SW 1271 (cell line): ENCODE measurements at regions not wholly inside any gene's neighbourhood (a gene's known extent, or its start where the extent isn't known, plus 50 kb on each side); places are given as distances from the start of the nearest gene placed in this dataset.
"Not testable (repeated sequence)": the region's sequence is repeated elsewhere in the genome, so short reads cannot be mapped to it uniquely, and the experiment has no call there.

Source experiments
- DNase-seq, 2 experiments: peaks; one replicate each; lab custom pipeline; 2025; lab: John Stamatoyannopoulos, UW

- no peak for DNase-seq
These were observed 186.4 kb upstream of the COL3A1 start for GRCh38 chr2:188787658-188788240.

GRCh38 chr2:188788621-188789020 is 185.6 kb upstream of the COL3A1 start:
- DNase-seq: peak in 1 of 2 experiments; percentile 28

GRCh38 chr2:188789951-188790350 is 184.2 kb upstream of the COL3A1 start:
- no peak for DNase-seq

- DNase-seq: not testable (repeated sequence)
These were observed 179.7 kb upstream of the COL3A1 start for GRCh38 chr2:188794453-188794852.

- DNase-seq: no peak
These were observed 178.4 kb upstream of the COL3A1 start for GRCh38 chr2:188795762-188796161.

- DNase-seq: no peak
These were observed 176.8 kb upstream of the COL3A1 start for GRCh38 chr2:188797371-188797770.

- DNase-seq: no peak
These were observed 176.0 kb upstream of the COL3A1 start for GRCh38 chr2:188798159-188798558.

- no peak for DNase-seq
These were observed 169.0 kb upstream of the COL3A1 start for GRCh38 chr2:188805219-188805618.

GRCh38 chr2:188808947-188809355 is 165.2 kb upstream of the COL3A1 start:
- no peak for DNase-seq

GRCh38 chr2:188810586-188810985 is 163.6 kb upstream of the COL3A1 start:
- DNase-seq: no peak

- DNase-seq: no peak
These were observed 162.7 kb upstream of the COL3A1 start for GRCh38 chr2:188811522-188811921.

- no peak for DNase-seq
These were observed 160.9 kb upstream of the COL3A1 start for GRCh38 chr2:188813315-188813714.

- no peak for DNase-seq
These were observed 160.3 kb upstream of the COL3A1 start for GRCh38 chr2:188813857-188814256.

GRCh38 chr2:188819011-188819410 is 155.2 kb upstream of the COL3A1 start:
- DNase-seq: no peak

- no peak for DNase-seq
These were observed 154.4 kb upstream of the COL3A1 start for GRCh38 chr2:188819792-188820191.

GRCh38 chr2:188820576-188820975 is 153.6 kb upstream of the COL3A1 start:
- DNase-seq: no peak

- no peak for DNase-seq
These were observed 150.0 kb upstream of the COL3A1 start for GRCh38 chr2:188824125-188824524.

- DNase-seq: no peak
These were observed 140.8 kb upstream of the COL3A1 start for GRCh38 chr2:188833331-188833730.

- DNase-seq: no peak
These were observed 140.4 kb upstream of the COL3A1 start for GRCh38 chr2:188833799-188834198.

- no peak for DNase-seq
These were observed 139.2 kb upstream of the COL3A1 start for GRCh38 chr2:188835006-188835405.

GRCh38 chr2:188835821-188836220 is 138.4 kb upstream of the COL3A1 start:
- DNase-seq: no peak

- no peak for DNase-seq
These were observed 128.5 kb upstream of the COL3A1 start for GRCh38 chr2:188845692-188846091.

- no peak for DNase-seq
These were observed 125.2 kb upstream of the COL3A1 start for GRCh38 chr2:188848887-188849435.

GRCh38 chr2:188850786-188851185 is 123.4 kb upstream of the COL3A1 start:
- DNase-seq: no peak
